Gastrocnemius medialis (tissue), 4 donors: ENCODE measurements at regions not wholly inside any gene's neighbourhood (a gene's known extent, or its start where the extent isn't known, plus 50 kb on each side); places are given as distances from the start of the nearest gene placed in this dataset.

Experiments
- CTCF ChIP-seq, 5 experiments: fragments of 450-650 bp in 3 of 5; fragments of 200-600 bp in 2 of 5; sonication (generic) in 2 of 5; IDR thresholded peaks in 4 of 5; conservative IDR thresholded peaks in 1 of 5; 1 replicate in 4 of 5; 2 replicates in 1 of 5; pipeline ENCODE4 v1.5.1; 2016 to 2019; ENCODE audit warnings: antibody characterized with exemption in 5 of 5, mild to moderate bottlenecking in 3 of 5, moderate library complexity in 3 of 5
- POLR2A ChIP-seq, 2 donors: fragments of 450-650 bp; IDR thresholded peaks; one replicate each; pipeline ENCODE4 v1.6.1; 2017; ENCODE audit warnings: antibody characterized with exemption in 2 of 2, mild to moderate bottlenecking in 2 of 2, moderate library complexity in 2 of 2

DNA sequence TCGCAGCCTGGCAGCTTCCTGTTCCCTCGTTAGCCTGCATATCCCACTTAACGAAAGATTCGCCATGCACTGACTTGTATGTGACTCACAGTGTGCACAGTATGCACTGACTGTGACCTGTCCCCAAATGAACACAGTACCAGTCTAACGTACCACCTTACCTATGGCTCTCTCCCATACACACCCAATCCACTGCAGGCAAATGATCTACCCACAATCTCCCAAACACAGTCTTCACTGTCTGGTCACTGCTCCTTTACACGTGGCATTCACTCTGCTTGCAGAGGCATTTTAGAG lies 163.5 kb upstream of the EEA1 start:
- TF ChIP-seq CTCF (IDR thresholded peaks at IDR 0.05 in 4 of 5, conservative IDR thresholded peaks at IDR 0.05 in 1 of 5) (no peak), POLR2A (IDR thresholded peaks at IDR 0.05) (no peak)
